ENCODE measurements at regions not wholly inside any gene's neighbourhood (a gene's known extent, or its start where the extent isn't known, plus 50 kb on each side); places are given as distances from the start of the nearest gene placed in this dataset.
A peak's percentile ranks its signal among the peaks of the same experiment; 100 is the strongest.

- no peak for DNase-seq (ENCODE audit: low read depth)
Observed at GRCh38 chr13:104196611-104197010, 1130.4 kb upstream of the SLC10A2 start.

- DNase-seq (ENCODE audit: low read depth): no peak
Observed at GRCh38 chr13:104181526-104182231, 1115.5 kb upstream of the SLC10A2 start.

GRCh38 chr13:104170980-104171555, 1104.9 kb upstream of the SLC10A2 start:
- DNase-seq (ENCODE audit: low read depth): no peak

- DNase-seq (ENCODE audit: low read depth): no peak
Observed at GRCh38 chr13:104163866-104164630, 1097.8 kb upstream of the SLC10A2 start.

- DNase-seq (ENCODE audit: low read depth): no peak
Observed at GRCh38 chr13:104160536-104160935, 1094.3 kb upstream of the SLC10A2 start.

- no peak for DNase-seq (ENCODE audit: low read depth)
Observed at GRCh38 chr13:104143760-104144416, 1077.7 kb upstream of the SLC10A2 start.

- no peak for DNase-seq (ENCODE audit: low read depth)
Observed at GRCh38 chr13:104140552-104140951, 1074.3 kb upstream of the SLC10A2 start.

GRCh38 chr13:104137416-104137815, 1071.2 kb upstream of the SLC10A2 start:
- DNase-seq (ENCODE audit: low read depth): no peak

- DNase-seq (ENCODE audit: low read depth): no peak
Observed at GRCh38 chr13:104132849-104133248, 1066.6 kb upstream of the SLC10A2 start.

- no peak for DNase-seq (ENCODE audit: low read depth)
Observed at GRCh38 chr13:104114101-104114500, 1047.9 kb upstream of the SLC10A2 start.

- no peak for DNase-seq (ENCODE audit: low read depth)
Observed at GRCh38 chr13:104111031-104111430, 1044.8 kb upstream of the SLC10A2 start.

- no peak for DNase-seq (ENCODE audit: low read depth)
Observed at GRCh38 chr13:104106705-104107393, 1040.6 kb upstream of the SLC10A2 start.

GRCh38 chr13:104105418-104106355, 1039.5 kb upstream of the SLC10A2 start:
- no peak for DNase-seq (ENCODE audit: low read depth)

GRCh38 chr13:104099750-104100149, 1033.5 kb upstream of the SLC10A2 start:
- no peak for DNase-seq (ENCODE audit: low read depth)

- peak; percentile 10 for DNase-seq (ENCODE audit: low read depth)
Observed at GRCh38 chr13:104098421-104098820, 1032.2 kb upstream of the SLC10A2 start.

- no peak for DNase-seq (ENCODE audit: low read depth)
Observed at GRCh38 chr13:104086759-104087158, 1020.5 kb upstream of the SLC10A2 start.

- DNase-seq (ENCODE audit: low read depth): no peak
Observed at GRCh38 chr13:104086210-104086609, 1020.0 kb upstream of the SLC10A2 start.

- DNase-seq (ENCODE audit: low read depth): no peak
Observed at GRCh38 chr13:104085611-104086010, 1019.4 kb upstream of the SLC10A2 start.

- no peak for DNase-seq (ENCODE audit: low read depth)
Observed at GRCh38 chr13:104074326-104074725, 1008.1 kb upstream of the SLC10A2 start.

GRCh38 chr13:104071806-104072205, 1005.6 kb upstream of the SLC10A2 start:
- DNase-seq (ENCODE audit: low read depth): no peak

Measured in myocyte (in vitro differentiated cells).